Activated T-cell treated with anti-CD3 and anti-CD28 coated beads for 4 hours (primary cell): ENCODE measurements at regions not wholly inside any gene's neighbourhood (a gene's known extent, or its start where the extent isn't known, plus 50 kb on each side); places are given as distances from the start of the nearest gene placed in this dataset.

Source experiments
- DNase-seq: peaks from one replicate; pipeline ENCODE4 v3.0.0-alpha.2; 2020

GRCh38 chr12:67593461-67594330, 54.8 kb upstream of the DYRK2 start:
- no peak for DNase-seq

GRCh38 chr12:67594888-67595287, 53.7 kb upstream of the DYRK2 start:
- DNase-seq, result no peak

GRCh38 chr12:67595365-67595764, 53.2 kb upstream of the DYRK2 start:
- DNase-seq, result no peak

GRCh38 chr12:67598598-67598997, 49.9 kb upstream of the DYRK2 start:
- DNase-seq, result no peak
